ENCODE measurements at regions not wholly inside any gene's neighbourhood (a gene's known extent, or its start where the extent isn't known, plus 50 kb on each side); places are given as distances from the start of the nearest gene placed in this dataset.
"Not testable (repeated sequence)": the region's sequence is repeated elsewhere in the genome, so short reads cannot be mapped to it uniquely, and the experiment has no call there.

GRCh38 chr1:200260597-200261335, 149.1 kb downstream of the ZNF281 start:
- H3K27me3 ChIP-seq (ENCODE audit: insufficient read depth in 3 of 3, low read length in 2 of 3): no peaks in the 10 kb centered on the region
- no peaks in the 10 kb centered on the region for H3K9me3 ChIP-seq
- no peak for ATAC-seq
- no peaks in the 10 kb centered on the region for H3K4me1 ChIP-seq
- no peaks in the 10 kb centered on the region for H3K36me3 ChIP-seq (ENCODE audit: insufficient read depth in 1 of 2, low read depth in 1 of 2)
- no peak for DNase-seq
- no peak overlapping the region for H3K4me3 ChIP-seq
- intact Hi-C loops (cut with DNase I): no loop called here
- 42 to 54% (median 50%) methylated on average over 5 of the region's 5 CpGs for WGBS, 3 donors
- TF ChIP-seq, protein P1, sequence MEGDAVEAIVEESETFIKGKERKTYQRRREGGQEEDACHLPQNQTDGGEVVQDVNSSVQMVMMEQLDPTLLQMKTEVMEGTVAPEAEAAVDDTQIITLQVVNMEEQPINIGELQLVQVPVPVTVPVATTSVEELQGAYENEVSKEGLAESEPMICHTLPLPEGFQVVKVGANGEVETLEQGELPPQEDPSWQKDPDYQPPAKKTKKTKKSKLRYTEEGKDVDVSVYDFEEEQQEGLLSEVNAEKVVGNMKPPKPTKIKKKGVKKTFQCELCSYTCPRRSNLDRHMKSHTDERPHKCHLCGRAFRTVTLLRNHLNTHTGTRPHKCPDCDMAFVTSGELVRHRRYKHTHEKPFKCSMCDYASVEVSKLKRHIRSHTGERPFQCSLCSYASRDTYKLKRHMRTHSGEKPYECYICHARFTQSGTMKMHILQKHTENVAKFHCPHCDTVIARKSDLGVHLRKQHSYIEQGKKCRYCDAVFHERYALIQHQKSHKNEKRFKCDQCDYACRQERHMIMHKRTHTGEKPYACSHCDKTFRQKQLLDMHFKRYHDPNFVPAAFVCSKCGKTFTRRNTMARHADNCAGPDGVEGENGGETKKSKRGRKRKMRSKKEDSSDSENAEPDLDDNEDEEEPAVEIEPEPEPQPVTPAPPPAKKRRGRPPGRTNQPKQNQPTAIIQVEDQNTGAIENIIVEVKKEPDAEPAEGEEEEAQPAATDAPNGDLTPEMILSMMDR (IDR thresholded peaks at IDR 0.05): no peak
- H3K27ac ChIP-seq: no peak overlapping the region

GRCh38 chr1:200258447-200259375, 151.1 kb downstream of the ZNF281 start:
- Histone ChIP-seq H3K36me3 (ENCODE audit: insufficient read depth in 1 of 2, low read depth in 1 of 2) (no peaks in the 10 kb centered on the region), H3K9me3 (no peaks in the 10 kb centered on the region), H3K27me3 (ENCODE audit: insufficient read depth in 3 of 3, low read length in 2 of 3) (no peaks in the 10 kb centered on the region), H3K27ac (no peak overlapping the region), H3K4me1 (no peaks in the 10 kb centered on the region), H3K4me3 (no peak overlapping the region)
- TF ChIP-seq, protein P1 (IDR thresholded peaks at IDR 0.05): peak; percentile 16
- intact Hi-C loops (cut with DNase I): no loop called here
- DNase-seq (no peak), ATAC-seq (no peak)
- 81 to 89% (median 85%) methylated on average over 10 of the region's 10 CpGs for WGBS, 3 donors

GRCh38 chr1:200257235-200257634, 152.6 kb downstream of the ZNF281 start:
- TF ChIP-seq, protein P1 (IDR thresholded peaks at IDR 0.05): no peak
- no peak for ATAC-seq
- H3K9me3 ChIP-seq: no peaks in the 10 kb centered on the region
- H3K27ac ChIP-seq: no peak overlapping the region
- H3K27me3 ChIP-seq (ENCODE audit: insufficient read depth in 3 of 3, low read length in 2 of 3): no peaks in the 10 kb centered on the region
- no peak overlapping the region for H3K4me3 ChIP-seq
- no peak for DNase-seq
- no peaks in the 10 kb centered on the region for H3K36me3 ChIP-seq (ENCODE audit: insufficient read depth in 1 of 2, low read depth in 1 of 2)
- 35 to 41% (median 39%) methylated on average over 10 of the region's 10 CpGs for WGBS, 3 donors
- intact Hi-C loops (cut with DNase I): no loop called here
- H3K4me1 ChIP-seq: no peaks in the 10 kb centered on the region

GRCh38 chr1:200254602-200255001, 155.2 kb downstream of the ZNF281 start:
- intact Hi-C loops (cut with DNase I); H3K36me3 ChIP-seq (ENCODE audit: insufficient read depth in 1 of 2, low read depth in 1 of 2); H3K27ac ChIP-seq; DNase-seq; H3K27me3 ChIP-seq (ENCODE audit: insufficient read depth in 3 of 3, low read length in 2 of 3); H3K4me3 ChIP-seq; H3K9me3 ChIP-seq; ATAC-seq; H3K4me1 ChIP-seq: not testable (repeated sequence)
- WGBS, 3 donors: 78 to 85% (median 80%) methylated on average over 9 of the region's 9 CpGs

GRCh38 chr1:200253774-200254495, 155.9 kb downstream of the ZNF281 start:
- ATAC-seq (no peak), DNase-seq (no peak)
- WGBS, 3 donors: 79 to 85% (median 84%) methylated on average over 7 of the region's 7 CpGs
- Histone ChIP-seq H3K27me3 (ENCODE audit: insufficient read depth in 3 of 3, low read length in 2 of 3) (no peaks in the 10 kb centered on the region), H3K36me3 (ENCODE audit: insufficient read depth in 1 of 2, low read depth in 1 of 2) (no peaks in the 10 kb centered on the region), H3K27ac (no peak overlapping the region), H3K4me3 (no peak overlapping the region), H3K9me3 (no peaks in the 10 kb centered on the region), H3K4me1 (no peaks in the 10 kb centered on the region)
- TF ChIP-seq, protein P1 (IDR thresholded peaks at IDR 0.05): no peak
- intact Hi-C loops (cut with DNase I): no loop called here
